KMS-11 (cell line): ENCODE measurements at regions not wholly inside any gene's neighbourhood (a gene's known extent, or its start where the extent isn't known, plus 50 kb on each side); places are given as distances from the start of the nearest gene placed in this dataset.

Experiments used
- H2AFZ ChIP-seq: fragments of 200-600 bp; sonication (generic); 2 replicates; pipeline ENCODE4 v1.6.1; 2016; ENCODE audit warnings: antibody characterized with exemption, mixed run types, low read depth
- H3K27ac ChIP-seq: fragments of 200-600 bp; sonication (generic); 2 replicates; pipeline ENCODE4 v1.6.1; 2016; ENCODE audit warnings: mild to moderate bottlenecking, mixed run types
- H3K27me3 ChIP-seq: fragments of 200-600 bp; sonication (generic); 2 replicates; pipeline ENCODE4 v1.6.1; 2017; ENCODE audit warnings: mild to moderate bottlenecking, low read depth, mixed run types, moderate library complexity; ENCODE audit not compliant: insufficient read depth
- H3K36me3 ChIP-seq: fragments of 200-600 bp; sonication (generic); 2 replicates; pipeline ENCODE4 v1.6.1; 2017; ENCODE audit warnings: mild to moderate bottlenecking, mixed run types; ENCODE audit not compliant: insufficient read depth
- H3K4me1 ChIP-seq: fragments of 200-600 bp; sonication (generic); 2 replicates; pipeline ENCODE4 v1.6.1; 2016; ENCODE audit warnings: mild to moderate bottlenecking, low read depth, mixed run types; ENCODE audit not compliant: poor library complexity, severe bottlenecking
- H3K4me2 ChIP-seq: fragments of 200-600 bp; sonication (generic); 2 replicates; pipeline ENCODE4 v1.7.0; 2016; ENCODE audit warnings: mild to moderate bottlenecking, mixed run types
- H3K4me3 ChIP-seq: fragments of 200-600 bp; sonication (generic); IDR thresholded peaks from 2 replicates; pipeline ENCODE4 v1.6.1; 2017; ENCODE audit warnings: low read depth, low read length, mixed read lengths; ENCODE audit not compliant: insufficient read depth
- H3K79me2 ChIP-seq: fragments of 200-600 bp; sonication (generic); 2 replicates; pipeline ENCODE4 v1.6.1; 2016; ENCODE audit warnings: low read depth, mixed run types; ENCODE audit not compliant: insufficient read depth
- H3K9ac ChIP-seq: fragments of 200-600 bp; sonication (generic); 2 replicates; pipeline ENCODE4 v1.6.1; 2016; ENCODE audit warnings: mild to moderate bottlenecking, mixed run types
- H4K20me1 ChIP-seq: fragments of 200-600 bp; sonication (generic); 2 replicates; pipeline ENCODE4 v1.6.1; 2016; ENCODE audit warnings: mild to moderate bottlenecking, mixed run types; ENCODE audit not compliant: insufficient read depth
- TF ChIP-seq, protein P1 (sequence below): fragments of 200-600 bp; sonication (generic); conservative IDR thresholded peaks from 2 replicates; pipeline ENCODE4 v1.6.1; 2017; ENCODE audit warnings: low read depth, mild to moderate bottlenecking, antibody characterized with exemption, low read length, moderate library complexity, mixed read lengths

DNA sequence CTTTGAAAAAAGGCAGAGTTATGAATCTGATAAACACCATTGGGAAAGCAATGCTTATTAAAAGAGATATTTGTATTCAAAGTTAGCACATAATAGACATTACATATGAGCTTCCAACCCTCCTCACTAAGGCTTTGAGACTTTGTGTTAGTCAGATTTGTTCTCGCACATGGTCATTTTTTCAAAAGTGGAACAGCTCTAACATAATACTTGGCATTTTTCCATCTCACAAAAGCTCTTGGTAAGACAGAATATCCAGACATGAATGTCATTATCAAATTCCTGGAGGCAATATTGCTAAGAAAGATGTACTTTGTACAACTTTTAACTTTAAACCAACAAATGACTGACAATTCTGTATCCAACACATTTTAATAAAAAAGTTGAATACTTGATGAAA, 292.4 kb upstream of the SMIM30 start:
- Histone ChIP-seq H3K4me2 (no peak overlapping the region), H3K36me3 (no peaks in the 10 kb centered on the region), H3K79me2 (no peaks in the 10 kb centered on the region), H3K9ac (no peak overlapping the region), H4K20me1 (no peaks in the 10 kb centered on the region), H3K4me1 (no peaks in the 10 kb centered on the region), H2AFZ (no peak overlapping the region), H3K4me3 (no peak overlapping the region), H3K27ac (no peak overlapping the region), H3K27me3 (no peaks in the 10 kb centered on the region)
- TF ChIP-seq, protein P1, sequence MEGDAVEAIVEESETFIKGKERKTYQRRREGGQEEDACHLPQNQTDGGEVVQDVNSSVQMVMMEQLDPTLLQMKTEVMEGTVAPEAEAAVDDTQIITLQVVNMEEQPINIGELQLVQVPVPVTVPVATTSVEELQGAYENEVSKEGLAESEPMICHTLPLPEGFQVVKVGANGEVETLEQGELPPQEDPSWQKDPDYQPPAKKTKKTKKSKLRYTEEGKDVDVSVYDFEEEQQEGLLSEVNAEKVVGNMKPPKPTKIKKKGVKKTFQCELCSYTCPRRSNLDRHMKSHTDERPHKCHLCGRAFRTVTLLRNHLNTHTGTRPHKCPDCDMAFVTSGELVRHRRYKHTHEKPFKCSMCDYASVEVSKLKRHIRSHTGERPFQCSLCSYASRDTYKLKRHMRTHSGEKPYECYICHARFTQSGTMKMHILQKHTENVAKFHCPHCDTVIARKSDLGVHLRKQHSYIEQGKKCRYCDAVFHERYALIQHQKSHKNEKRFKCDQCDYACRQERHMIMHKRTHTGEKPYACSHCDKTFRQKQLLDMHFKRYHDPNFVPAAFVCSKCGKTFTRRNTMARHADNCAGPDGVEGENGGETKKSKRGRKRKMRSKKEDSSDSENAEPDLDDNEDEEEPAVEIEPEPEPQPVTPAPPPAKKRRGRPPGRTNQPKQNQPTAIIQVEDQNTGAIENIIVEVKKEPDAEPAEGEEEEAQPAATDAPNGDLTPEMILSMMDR = no peak

DNA sequence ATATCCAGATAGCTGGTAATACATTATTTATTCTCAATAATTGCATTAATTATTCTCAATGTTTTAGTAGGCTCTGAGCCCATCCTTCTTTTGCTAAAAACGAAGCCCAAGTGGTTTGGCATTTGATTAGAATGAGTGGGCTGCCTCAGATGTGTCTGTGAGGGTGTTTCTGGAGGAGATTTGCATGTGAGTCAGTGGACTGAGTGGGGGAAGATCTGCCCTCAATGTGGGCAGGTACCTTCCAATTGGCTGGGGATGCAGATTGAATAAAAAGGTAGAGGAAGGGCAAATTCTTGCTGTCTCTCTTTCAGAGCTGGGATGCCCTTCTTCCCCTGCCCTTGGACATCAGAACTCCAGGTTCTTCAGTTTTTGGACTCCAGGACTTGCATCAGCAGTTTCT, 290.6 kb upstream of the SMIM30 start:
- Histone ChIP-seq H3K4me2 (no peak overlapping the region), H3K27me3 (no peaks in the 10 kb centered on the region), H3K79me2 (no peaks in the 10 kb centered on the region), H2AFZ (no peak overlapping the region), H3K9ac (no peak overlapping the region), H3K4me3 (no peak overlapping the region), H3K27ac (no peak overlapping the region), H4K20me1 (no peaks in the 10 kb centered on the region), H3K36me3 (no peaks in the 10 kb centered on the region), H3K4me1 (no peaks in the 10 kb centered on the region)
- TF ChIP-seq, protein P1 = no peak

DNA sequence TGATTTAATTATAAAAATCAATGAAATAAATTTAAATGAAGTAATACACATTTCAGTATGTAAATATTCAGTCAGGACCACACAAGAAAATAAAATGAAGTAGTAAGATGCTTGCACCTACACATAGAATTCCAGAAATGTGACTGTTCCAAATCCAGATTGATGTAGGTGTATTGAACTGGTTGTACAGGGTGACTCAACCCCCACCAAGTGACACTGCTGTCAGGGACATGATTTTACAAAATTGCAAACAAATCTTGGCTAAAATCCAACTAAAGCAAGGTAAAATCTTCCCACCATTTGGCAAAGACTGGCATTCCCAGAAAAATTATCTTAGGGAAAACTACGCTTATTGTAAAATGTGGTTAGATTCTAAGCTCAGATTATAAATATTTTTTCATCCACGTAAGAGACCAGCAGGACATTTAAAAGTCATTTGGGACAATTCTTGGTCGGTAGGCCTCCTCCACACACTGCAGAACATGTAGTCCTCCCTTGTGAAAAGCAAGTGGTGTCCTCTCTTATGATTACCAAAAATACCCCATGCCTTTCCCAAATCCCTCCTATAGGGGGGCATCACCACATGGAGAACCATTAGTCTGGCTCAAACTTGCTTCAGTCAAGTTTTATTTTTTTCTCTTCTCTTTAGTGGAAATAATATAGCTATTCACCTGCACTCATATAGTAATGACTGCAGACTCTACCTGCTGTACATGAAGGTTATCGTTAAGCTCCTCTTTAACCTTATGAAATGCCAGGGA, 287.1 kb upstream of the SMIM30 start:
- no peaks in the 10 kb centered on the region for H3K4me1 ChIP-seq
- no peaks in the 10 kb centered on the region for H3K27me3 ChIP-seq
- H3K36me3 ChIP-seq = no peaks in the 10 kb centered on the region
- no peaks in the 10 kb centered on the region for H4K20me1 ChIP-seq
- H3K27ac ChIP-seq = no peak overlapping the region
- no peak overlapping the region for H3K4me2 ChIP-seq
- no peak overlapping the region for H3K9ac ChIP-seq
- H3K79me2 ChIP-seq = no peaks in the 10 kb centered on the region
- TF ChIP-seq, protein P1 = no peak
- no peak overlapping the region for H2AFZ ChIP-seq
- H3K4me3 ChIP-seq = no peak overlapping the region

DNA sequence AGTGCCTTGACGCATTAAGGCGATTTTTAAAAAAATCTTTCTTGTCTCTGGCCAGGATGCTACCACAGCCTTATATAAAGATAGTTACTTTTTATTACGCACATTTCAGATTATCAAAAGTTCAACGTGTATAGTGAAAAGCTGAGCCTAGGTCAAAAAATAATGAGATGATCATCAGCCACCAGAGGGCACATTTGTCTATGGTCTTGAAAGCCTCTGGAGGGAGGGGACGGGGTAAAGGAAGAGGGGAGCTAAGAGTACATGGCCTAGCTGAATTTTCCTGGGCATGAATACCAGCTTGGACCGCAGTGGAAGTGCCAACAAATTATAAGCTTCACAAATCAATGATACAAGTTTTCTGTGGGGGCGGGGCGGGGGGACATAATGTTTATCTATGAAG, 285.9 kb upstream of the SMIM30 start:
- no peaks in the 10 kb centered on the region for H3K27me3 ChIP-seq
- no peaks in the 10 kb centered on the region for H3K79me2 ChIP-seq
- TF ChIP-seq, protein P1 = peak; percentile 61
- H3K36me3 ChIP-seq = no peaks in the 10 kb centered on the region
- no peaks in the 10 kb centered on the region for H3K4me1 ChIP-seq
- no peak overlapping the region for H2AFZ ChIP-seq
- H4K20me1 ChIP-seq = no peaks in the 10 kb centered on the region
- H3K4me3 ChIP-seq = no peak overlapping the region
- no peak overlapping the region for H3K9ac ChIP-seq
- no peak overlapping the region for H3K27ac ChIP-seq
- no peak overlapping the region for H3K4me2 ChIP-seq
